ENCODE measurements at regions not wholly inside any gene's neighbourhood (a gene's known extent, or its start where the extent isn't known, plus 50 kb on each side); places are given as distances from the start of the nearest gene placed in this dataset.

DNA sequence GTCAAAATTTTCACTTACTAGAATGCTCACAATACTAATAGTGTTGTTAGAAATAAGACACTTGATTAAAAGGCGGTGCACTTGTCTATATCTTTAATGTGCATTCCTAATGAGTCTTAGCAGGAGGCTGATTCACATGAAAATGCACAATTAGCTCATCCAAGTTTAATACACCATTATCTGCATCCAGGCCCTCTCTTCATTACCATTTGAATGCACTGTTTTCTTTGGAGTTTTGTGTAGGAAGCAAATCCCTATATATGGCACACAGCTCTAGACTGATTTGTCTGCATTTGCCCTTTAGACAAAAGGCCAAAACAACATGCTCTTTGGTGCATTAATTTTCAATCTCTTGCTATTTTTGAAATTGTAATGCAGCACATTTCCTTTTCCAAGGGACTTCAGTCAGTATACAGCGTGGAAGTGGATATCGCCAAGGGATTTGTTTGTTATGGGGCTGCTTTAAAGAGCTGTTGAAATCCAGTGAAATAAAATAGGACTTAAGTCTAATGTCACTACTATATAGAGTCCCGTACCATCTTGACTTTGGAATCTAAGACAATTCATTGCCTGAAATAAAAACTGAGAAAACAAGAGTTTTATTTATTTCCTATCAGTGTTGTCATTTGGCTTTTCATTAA, 257.6 kb upstream of the CPHXL start:
- Histone ChIP-seq H3K9me3 (replicated peaks; ENCODE audit: control insufficient read depth, insufficient read depth, low read length) (peaks cover 2% of the 10 kb centered on the region), H3K4me2 (ENCODE audit: insufficient read depth, low read length) (no peak overlapping the region), H3K9ac (replicated peaks; ENCODE audit: extremely low read depth, insufficient read depth, low read length) (no peak overlapping the region), H3K27ac (ENCODE audit: insufficient read depth, low read depth, low read length) (no peak overlapping the region), H3K27me3 (ENCODE audit: control insufficient read depth in 2 of 2, insufficient read depth in 2 of 2, low read length in 2 of 2) (no peaks in the 10 kb centered on the region), H3K4me3 (replicated peaks in 1 of 3; ENCODE audit: insufficient read depth in 1 of 3, low read depth in 1 of 3, low read length in 3 of 3) (no peak overlapping the region), H4K20me1 (replicated peaks; ENCODE audit: control insufficient read depth, extremely low read depth, insufficient read depth, low read length) (no peaks in the 10 kb centered on the region), H3K4me1 (ENCODE audit: control insufficient read depth, extremely low read depth, insufficient read depth, low read length) (no peaks in the 10 kb centered on the region), H3K9me1 (replicated peaks; ENCODE audit: control insufficient read depth, extremely low read depth, insufficient read depth, low read length) (no peaks in the 10 kb centered on the region), H2AFZ (ENCODE audit: low read depth, low read length) (no peak overlapping the region), H3K36me3 (ENCODE audit: control insufficient read depth in 2 of 2, extremely low read depth in 1 of 2, insufficient read depth in 2 of 2, low read length in 2 of 2) (no peaks in the 10 kb centered on the region), H3K79me2 (ENCODE audit: control insufficient read depth, insufficient read depth, low read length) (no peaks in the 10 kb centered on the region)
- POLR2A ChIA-PET, result no interaction called here
- dilution Hi-C loops (cut with MboI; ENCODE audit: extremely low pct_ligation_motif_present, low sequenced_read_pairs) (no loop called here), intact Hi-C loops (cut with micrococcal nuclease) (no loop called here)
- no peak for TF ChIP-seq MYC (IDR thresholded peaks at IDR 0.05; ENCODE audit: low read depth, low read length)
- no peak for TF ChIP-seq POLR2A (IDR thresholded peaks at IDR 0.05; ENCODE audit: low read depth, low read length)
- DNase-seq (ENCODE audit: low read depth, low spot score), result no peak
- no peak for FAIRE-seq
- BruUV-seq (replicated peaks), result no TSS peak
- CTCF ChIA-PET, result no interaction called here

DNA sequence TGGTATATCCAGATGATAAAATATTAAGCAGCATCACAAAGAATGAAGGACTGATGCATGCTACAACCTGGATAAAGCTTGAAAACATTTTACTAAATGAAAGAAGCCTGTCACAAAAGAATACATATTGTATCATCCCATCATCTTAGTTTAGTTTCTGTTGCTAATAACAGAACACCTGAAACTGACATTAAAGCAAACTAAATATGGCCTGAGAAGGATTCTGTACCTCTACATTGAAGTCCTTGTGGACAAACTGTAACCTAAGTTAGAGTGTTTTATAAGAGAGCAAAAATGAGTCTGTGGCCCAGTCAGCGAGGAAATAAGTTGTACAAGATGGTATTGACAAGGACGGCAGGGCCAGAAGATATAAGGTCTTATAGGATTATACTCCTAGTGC, 261.0 kb upstream of the CPHXL start:
- POLR2A ChIA-PET, result no interaction called here
- Histone ChIP-seq H3K4me2 (ENCODE audit: insufficient read depth, low read length) (no peak overlapping the region), H3K4me3 (replicated peaks in 1 of 3; ENCODE audit: insufficient read depth in 1 of 3, low read depth in 1 of 3, low read length in 3 of 3) (no peak overlapping the region), H3K9ac (replicated peaks; ENCODE audit: extremely low read depth, insufficient read depth, low read length) (no peak overlapping the region), H2AFZ (ENCODE audit: low read depth, low read length) (no peak overlapping the region), H3K4me1 (ENCODE audit: control insufficient read depth, extremely low read depth, insufficient read depth, low read length) (no peaks in the 10 kb centered on the region), H3K27ac (ENCODE audit: insufficient read depth, low read depth, low read length) (no peak overlapping the region), H3K36me3 (ENCODE audit: control insufficient read depth in 2 of 2, extremely low read depth in 1 of 2, insufficient read depth in 2 of 2, low read length in 2 of 2) (no peaks in the 10 kb centered on the region), H3K9me3 (replicated peaks; ENCODE audit: control insufficient read depth, insufficient read depth, low read length) (peaks cover 2% of the 10 kb centered on the region), H3K27me3 (ENCODE audit: control insufficient read depth in 2 of 2, insufficient read depth in 2 of 2, low read length in 2 of 2) (no peaks in the 10 kb centered on the region), H3K79me2 (ENCODE audit: control insufficient read depth, insufficient read depth, low read length) (no peaks in the 10 kb centered on the region), H3K9me1 (replicated peaks; ENCODE audit: control insufficient read depth, extremely low read depth, insufficient read depth, low read length) (no peaks in the 10 kb centered on the region), H4K20me1 (replicated peaks; ENCODE audit: control insufficient read depth, extremely low read depth, insufficient read depth, low read length) (no peaks in the 10 kb centered on the region)
- intact Hi-C loops (cut with micrococcal nuclease), result no loop called here
- BruUV-seq (replicated peaks), result no TSS peak
- FAIRE-seq (no peak), DNase-seq (ENCODE audit: low read depth, low spot score) (no peak)
- CTCF ChIA-PET, result no interaction called here
- dilution Hi-C loops (cut with MboI; ENCODE audit: extremely low pct_ligation_motif_present, low sequenced_read_pairs), result no loop called here
- TF ChIP-seq FOS (IDR thresholded peaks at IDR 0.05; ENCODE audit: borderline replicate concordance, insufficient read depth, low read length) (no peak), GATA2 (IDR thresholded peaks at IDR 0.05; ENCODE audit: insufficient read depth, insufficient read length, low read depth, low read length) (no peak), EZH2 (IDR thresholded peaks at IDR 0.05; ENCODE audit: borderline replicate concordance, low read depth, low read length, severe bottlenecking) (no peak), MYC (IDR thresholded peaks at IDR 0.05; ENCODE audit: low read depth, low read length) (no peak), POLR2A (IDR thresholded peaks at IDR 0.05; ENCODE audit: low read depth, low read length) (no peak)
- TF ChIP-seq, protein P1, sequence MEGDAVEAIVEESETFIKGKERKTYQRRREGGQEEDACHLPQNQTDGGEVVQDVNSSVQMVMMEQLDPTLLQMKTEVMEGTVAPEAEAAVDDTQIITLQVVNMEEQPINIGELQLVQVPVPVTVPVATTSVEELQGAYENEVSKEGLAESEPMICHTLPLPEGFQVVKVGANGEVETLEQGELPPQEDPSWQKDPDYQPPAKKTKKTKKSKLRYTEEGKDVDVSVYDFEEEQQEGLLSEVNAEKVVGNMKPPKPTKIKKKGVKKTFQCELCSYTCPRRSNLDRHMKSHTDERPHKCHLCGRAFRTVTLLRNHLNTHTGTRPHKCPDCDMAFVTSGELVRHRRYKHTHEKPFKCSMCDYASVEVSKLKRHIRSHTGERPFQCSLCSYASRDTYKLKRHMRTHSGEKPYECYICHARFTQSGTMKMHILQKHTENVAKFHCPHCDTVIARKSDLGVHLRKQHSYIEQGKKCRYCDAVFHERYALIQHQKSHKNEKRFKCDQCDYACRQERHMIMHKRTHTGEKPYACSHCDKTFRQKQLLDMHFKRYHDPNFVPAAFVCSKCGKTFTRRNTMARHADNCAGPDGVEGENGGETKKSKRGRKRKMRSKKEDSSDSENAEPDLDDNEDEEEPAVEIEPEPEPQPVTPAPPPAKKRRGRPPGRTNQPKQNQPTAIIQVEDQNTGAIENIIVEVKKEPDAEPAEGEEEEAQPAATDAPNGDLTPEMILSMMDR (IDR thresholded peaks at IDR 0.05; ENCODE audit: extremely low read depth in 1 of 2, insufficient read depth in 1 of 2, low read depth in 1 of 2, low read length in 2 of 2), result no peak

Measured in endothelial cell of umbilical vein (primary cell).